Caco-2 (cell line): ENCODE measurements at regions not wholly inside any gene's neighbourhood (a gene's known extent, or its start where the extent isn't known, plus 50 kb on each side); places are given as distances from the start of the nearest gene placed in this dataset.

Experiments
- BruUV-seq: library from RNA; stranded (reverse); fragments of 400-500 nt; replicated peaks from 2 replicates; lab custom pipeline; 2021; lab: Mats Ljungman, UMichigan
- CTCF ChIA-PET: fragments of 300-600 bp; sonication (Branson Sonifier 250); formaldehyde crosslinking; loops from one replicate; lab custom pipeline; 2022; ENCODE audit warnings: antibody characterized with exemption; lab: Charles Lee
- POLR2A ChIA-PET: fragments of 300-600 bp; sonication (Branson Sonifier 250); formaldehyde crosslinking; loops from one replicate; lab custom pipeline; 2022; ENCODE audit warnings: antibody characterized with exemption; lab: Charles Lee
- DNase-seq, 2 experiments: peaks; one replicate each; pipeline versions ENCODE4 v3.0.0 to v3.0.0-alpha.2; 2020 to 2022
- H3K27me3 ChIP-seq: replicated peaks from 2 replicates; pipeline ENCODE4 v1.6.0; 2011; ENCODE audit warnings: low read length; ENCODE audit not compliant: control insufficient read depth, insufficient read depth
- H3K36me3 ChIP-seq: 2 replicates; pipeline ENCODE4 v1.5.1; 2011; ENCODE audit warnings: low read length; ENCODE audit not compliant: control insufficient read depth, insufficient read depth
- H3K4me1 ChIP-seq: fragments of 250-450 bp; sonication (Bioruptor Pico); 2 replicates; pipeline ENCODE4 v1.5.1; 2020; ENCODE audit warnings: mild to moderate bottlenecking
- H3K4me3 ChIP-seq: 2 replicates; pipeline ENCODE4 v1.5.1; 2011; ENCODE audit warnings: low read depth, mild to moderate bottlenecking, control low read depth, low read length
- H3K9me3 ChIP-seq: fragments of 250-450 bp; sonication (Bioruptor Pico); 2 replicates; pipeline ENCODE4 v1.5.1; 2020; ENCODE audit warnings: mild to moderate bottlenecking, moderate library complexity
- H3K27ac Mint-ChIP-seq: one replicate; pipeline ENCODE4 v1.8.0; 2022; ENCODE audit warnings: mixed read lengths; ENCODE audit not compliant: unreplicated experiment
- H3K27me3 Mint-ChIP-seq: one replicate; pipeline ENCODE4 v1.8.0; 2022; ENCODE audit warnings: mixed read lengths; ENCODE audit not compliant: insufficient read depth, unreplicated experiment
- H3K36me3 Mint-ChIP-seq: one replicate; pipeline ENCODE4 v1.8.0; 2022; ENCODE audit warnings: mild to moderate bottlenecking, mixed read lengths; ENCODE audit not compliant: insufficient read depth, unreplicated experiment
- H3K4me1 Mint-ChIP-seq: one replicate; pipeline ENCODE4 v1.8.0; 2022; ENCODE audit warnings: low read depth, mixed read lengths; ENCODE audit not compliant: unreplicated experiment
- H3K4me3 Mint-ChIP-seq: one replicate; pipeline ENCODE4 v1.8.0; 2022; ENCODE audit warnings: mild to moderate bottlenecking, moderate library complexity, mixed read lengths; ENCODE audit not compliant: unreplicated experiment
- H3K9me3 Mint-ChIP-seq: one replicate; pipeline ENCODE4 v1.8.0; 2022; ENCODE audit warnings: mixed read lengths; ENCODE audit not compliant: unreplicated experiment
- intact Hi-C: fragments of 100-400 bp; cut with micrococcal nuclease; formaldehyde crosslinking; loops from one replicate; pipeline ENCODE4 v1.10.0; 2022; ENCODE audit not compliant: unreplicated experiment
- TF ChIP-seq, protein P1 (sequence below), 2 experiments: fragments of 200-600 bp in 1 of 2; IDR thresholded peaks; 1 replicate in 1 of 2; 2 replicates in 1 of 2; pipeline versions ENCODE4 v1.5.1 to v1.8.0; 2011 to 2022; ENCODE audit warnings: antibody characterized with exemption in 1 of 2, control low read depth in 1 of 2, inconsistent platforms in 1 of 2, low read depth in 1 of 2, low read length in 1 of 2, mild to moderate bottlenecking in 1 of 2, moderate library complexity in 1 of 2; ENCODE audit not compliant: insufficient read depth in 1 of 2, severe bottlenecking in 1 of 2, unreplicated experiment in 1 of 2

DNA sequence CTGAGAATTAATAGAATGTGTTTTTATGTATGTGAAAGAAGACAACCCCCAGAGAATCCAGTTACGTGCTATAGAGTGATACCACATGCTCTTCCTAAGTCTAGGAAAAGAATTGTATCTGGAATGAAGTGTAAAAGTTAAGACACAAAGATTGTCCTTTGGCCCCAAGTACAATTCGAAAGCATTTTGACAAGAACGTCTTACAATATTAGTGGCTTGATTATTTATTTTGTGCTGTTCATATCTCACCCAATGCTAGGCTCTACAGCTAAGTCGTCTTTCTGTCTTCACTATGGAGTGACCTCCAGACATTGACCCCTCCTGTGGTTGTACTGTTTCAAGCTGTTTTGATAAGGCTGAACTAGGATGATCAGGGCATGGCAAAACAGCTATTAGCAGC is 345.7 kb upstream of the C2CD4B start:
- Mint-ChIP-seq H3K27me3 (no peaks in the 10 kb centered on the region), H3K4me3 (no peak overlapping the region), H3K4me1 (peaks cover 47% of the 10 kb centered on the region), H3K36me3 (peaks cover 12% of the 10 kb centered on the region), H3K27ac (no peak overlapping the region), H3K9me3 (no peaks in the 10 kb centered on the region)
- BruUV-seq = no TSS peak
- no peaks in the 10 kb centered on the region; the same call in 1 of the 2 replicates for H3K36me3 ChIP-seq
- H3K4me3 ChIP-seq = no peak overlapping the region
- intact Hi-C loops = no loop called here
- CTCF ChIA-PET = interaction anchor here (0.8 kb wide), 1 partner anchor 18 kb away, joined by 3 read pairs; no protein-coding TSS in a partner anchor
- POLR2A ChIA-PET = no interaction called here
- H3K9me3 ChIP-seq = no peaks in the 10 kb centered on the region
- H3K4me1 ChIP-seq = peaks cover 55% of the 10 kb centered on the region
- DNase-seq = no peak
- TF ChIP-seq, protein P1, sequence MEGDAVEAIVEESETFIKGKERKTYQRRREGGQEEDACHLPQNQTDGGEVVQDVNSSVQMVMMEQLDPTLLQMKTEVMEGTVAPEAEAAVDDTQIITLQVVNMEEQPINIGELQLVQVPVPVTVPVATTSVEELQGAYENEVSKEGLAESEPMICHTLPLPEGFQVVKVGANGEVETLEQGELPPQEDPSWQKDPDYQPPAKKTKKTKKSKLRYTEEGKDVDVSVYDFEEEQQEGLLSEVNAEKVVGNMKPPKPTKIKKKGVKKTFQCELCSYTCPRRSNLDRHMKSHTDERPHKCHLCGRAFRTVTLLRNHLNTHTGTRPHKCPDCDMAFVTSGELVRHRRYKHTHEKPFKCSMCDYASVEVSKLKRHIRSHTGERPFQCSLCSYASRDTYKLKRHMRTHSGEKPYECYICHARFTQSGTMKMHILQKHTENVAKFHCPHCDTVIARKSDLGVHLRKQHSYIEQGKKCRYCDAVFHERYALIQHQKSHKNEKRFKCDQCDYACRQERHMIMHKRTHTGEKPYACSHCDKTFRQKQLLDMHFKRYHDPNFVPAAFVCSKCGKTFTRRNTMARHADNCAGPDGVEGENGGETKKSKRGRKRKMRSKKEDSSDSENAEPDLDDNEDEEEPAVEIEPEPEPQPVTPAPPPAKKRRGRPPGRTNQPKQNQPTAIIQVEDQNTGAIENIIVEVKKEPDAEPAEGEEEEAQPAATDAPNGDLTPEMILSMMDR (IDR thresholded peaks at IDR 0.05; ENCODE audit: insufficient read depth in 1 of 2, low read depth in 1 of 2, low read length in 1 of 2, severe bottlenecking in 1 of 2, unreplicated experiment in 1 of 2) = no peak
- no peaks in the 10 kb centered on the region for H3K27me3 ChIP-seq

DNA sequence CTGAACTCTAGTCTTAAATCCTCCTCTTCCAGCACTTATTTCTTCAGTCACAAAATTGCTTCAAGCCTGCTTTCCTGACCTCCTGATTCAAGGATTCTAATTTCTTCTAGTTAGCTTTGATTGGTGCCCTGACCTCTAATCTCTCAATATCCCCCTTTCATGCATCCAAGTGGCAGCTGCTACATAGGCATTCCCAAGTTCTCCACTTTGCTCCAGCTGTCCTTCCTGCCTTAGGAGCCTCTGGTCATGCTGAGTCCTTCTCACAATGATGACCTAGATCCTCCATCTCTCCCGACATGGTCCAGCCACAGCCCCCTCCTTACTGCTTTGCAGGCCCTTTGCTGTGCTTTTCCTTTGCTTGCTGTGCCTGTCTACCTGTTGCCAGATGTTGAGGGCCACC is 347.8 kb upstream of the C2CD4B start:
- Mint-ChIP-seq H3K27me3 (no peaks in the 10 kb centered on the region), H3K27ac (no peak overlapping the region), H3K4me3 (no peak overlapping the region), H3K36me3 (peaks cover 12% of the 10 kb centered on the region), H3K9me3 (no peaks in the 10 kb centered on the region), H3K4me1 (peaks cover 38% of the 10 kb centered on the region)
- BruUV-seq = no TSS peak
- POLR2A ChIA-PET = no interaction called here
- H3K27me3 ChIP-seq = no peaks in the 10 kb centered on the region
- TF ChIP-seq, protein P1 (IDR thresholded peaks at IDR 0.05; ENCODE audit: insufficient read depth in 1 of 2, low read depth in 1 of 2, low read length in 1 of 2, severe bottlenecking in 1 of 2, unreplicated experiment in 1 of 2) = no peak
- H3K9me3 ChIP-seq = no peaks in the 10 kb centered on the region
- intact Hi-C loops = no loop called here
- peaks cover 34% of the 10 kb centered on the region for H3K4me1 ChIP-seq
- H3K36me3 ChIP-seq = no peaks in the 10 kb centered on the region; the same call in 1 of the 2 replicates
- H3K4me3 ChIP-seq = no peak overlapping the region
- DNase-seq = no peak
- CTCF ChIA-PET = no interaction called here

DNA sequence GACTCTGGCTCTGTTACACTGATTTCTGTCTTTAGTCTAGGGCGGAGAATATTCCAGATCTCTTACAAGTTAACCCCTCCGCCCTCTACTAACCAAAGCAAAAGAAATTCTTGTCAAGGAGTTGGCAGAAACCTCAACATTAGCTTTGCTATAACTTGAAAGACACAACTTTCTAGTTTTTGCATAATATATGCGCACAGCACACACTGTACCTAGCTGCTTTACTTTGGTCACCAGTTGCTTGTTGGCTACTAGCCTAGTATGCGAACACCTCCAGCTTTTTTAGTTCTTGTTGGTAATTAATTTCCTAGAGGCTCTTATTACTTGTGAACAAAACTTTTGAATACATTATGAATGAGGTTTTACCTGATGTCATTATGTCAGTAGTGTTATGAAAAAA is 348.8 kb upstream of the C2CD4B start:
- TF ChIP-seq, protein P1 (IDR thresholded peaks at IDR 0.05; ENCODE audit: insufficient read depth in 1 of 2, low read depth in 1 of 2, low read length in 1 of 2, severe bottlenecking in 1 of 2, unreplicated experiment in 1 of 2) = no peak
- Mint-ChIP-seq H3K9me3 (no peaks in the 10 kb centered on the region), H3K27ac (no peak overlapping the region), H3K36me3 (peaks cover 12% of the 10 kb centered on the region), H3K4me3 (no peak overlapping the region), H3K27me3 (no peaks in the 10 kb centered on the region), H3K4me1 (peaks cover 38% of the 10 kb centered on the region)
- Histone ChIP-seq H3K9me3 (no peaks in the 10 kb centered on the region), H3K4me3 (no peak overlapping the region), H3K4me1 (peaks cover 29% of the 10 kb centered on the region), H3K36me3 (no peaks in the 10 kb centered on the region; the same call in 1 of the 2 replicates), H3K27me3 (no peaks in the 10 kb centered on the region)
- BruUV-seq = no TSS peak
- intact Hi-C loops = no loop called here
- ChIA-PET POLR2A (no interaction called here), CTCF (no interaction called here)
- DNase-seq = no peak
